ENCODE measurements at regions not wholly inside any gene's neighbourhood (a gene's known extent, or its start where the extent isn't known, plus 50 kb on each side); places are given as distances from the start of the nearest gene placed in this dataset.

DNA sequence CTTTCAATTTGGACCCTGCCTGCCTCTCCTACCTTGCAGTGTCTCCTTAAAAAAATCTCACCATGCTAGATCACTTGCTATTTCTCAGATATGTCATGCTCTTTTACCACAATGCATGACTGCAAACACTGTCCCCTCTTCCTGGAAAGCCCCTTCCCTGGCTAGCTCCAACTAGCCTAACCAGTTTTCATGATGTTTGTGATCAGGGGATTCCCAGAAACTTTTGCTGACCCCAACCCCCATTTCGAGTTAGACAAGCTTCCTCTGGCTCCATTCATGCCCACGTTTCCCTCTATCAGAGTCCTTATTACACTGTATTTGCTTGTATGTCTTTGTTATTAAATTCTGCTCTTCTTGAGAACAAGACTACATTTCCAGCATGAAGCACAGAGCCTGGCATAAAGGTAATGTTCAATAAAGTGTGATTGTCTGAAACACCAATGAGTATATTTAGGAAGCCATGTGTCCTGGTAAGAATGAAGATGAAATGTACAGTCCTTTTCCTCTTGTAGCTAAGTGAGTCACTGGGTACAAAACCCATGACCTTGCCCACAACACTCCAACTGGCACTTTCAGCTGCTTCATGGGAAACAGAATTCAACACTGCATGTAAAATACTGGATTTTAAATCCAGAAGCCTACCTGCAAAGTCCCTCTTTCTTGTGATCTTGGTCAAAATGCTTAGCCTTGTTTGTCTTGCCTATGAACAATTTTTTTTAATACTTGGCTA is 62.0 kb upstream of the ATL2 start:
- whole genome bisulfite sequencing (ENCODE audit: missing lambda C conversion rate), result 26% methylated on average over 2 of the region's 2 CpGs
- Histone ChIP-seq H3K4me1 (peaks cover 9% of the 10 kb centered on the region; the same call in 2 of the 3 replicates), H3K27ac (no peak overlapping the region), H3K9me3 (no peaks in the 10 kb centered on the region), H3K4me3 (no peak overlapping the region), H3K4me2 (no peak overlapping the region)
- TF ChIP-seq RCOR1 (IDR thresholded peaks at IDR 0.05; ENCODE audit: low read depth, low read length), result no peak
- no peak for TF ChIP-seq RAD21 (conservative IDR thresholded peaks at IDR 0.05 in 1 of 2, IDR thresholded peaks at IDR 0.05 in 1 of 2)
- TF ChIP-seq MYC (IDR thresholded peaks at IDR 0.05; ENCODE audit: borderline replicate concordance, low read length), result no peak
- TF ChIP-seq RFX5 (IDR thresholded peaks at IDR 0.05), result no peak
- no peak for TF ChIP-seq SREBF2 (IDR thresholded peaks at IDR 0.05)
- no peak for TF ChIP-seq CHD2 (IDR thresholded peaks at IDR 0.05; ENCODE audit: low read length, partially characterized antibody)
- TF ChIP-seq, protein P1, sequence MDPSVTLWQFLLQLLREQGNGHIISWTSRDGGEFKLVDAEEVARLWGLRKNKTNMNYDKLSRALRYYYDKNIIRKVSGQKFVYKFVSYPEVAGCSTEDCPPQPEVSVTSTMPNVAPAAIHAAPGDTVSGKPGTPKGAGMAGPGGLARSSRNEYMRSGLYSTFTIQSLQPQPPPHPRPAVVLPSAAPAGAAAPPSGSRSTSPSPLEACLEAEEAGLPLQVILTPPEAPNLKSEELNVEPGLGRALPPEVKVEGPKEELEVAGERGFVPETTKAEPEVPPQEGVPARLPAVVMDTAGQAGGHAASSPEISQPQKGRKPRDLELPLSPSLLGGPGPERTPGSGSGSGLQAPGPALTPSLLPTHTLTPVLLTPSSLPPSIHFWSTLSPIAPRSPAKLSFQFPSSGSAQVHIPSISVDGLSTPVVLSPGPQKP (IDR thresholded peaks at IDR 0.05; ENCODE audit: low read depth, low read length), result no peak
- no peak for TF ChIP-seq ZNF302 (CRISPR knock-in tag; IDR thresholded peaks at IDR 0.05)
- no peak for TF ChIP-seq SMC3 (IDR thresholded peaks at IDR 0.05)
- TF ChIP-seq, protein P2, sequence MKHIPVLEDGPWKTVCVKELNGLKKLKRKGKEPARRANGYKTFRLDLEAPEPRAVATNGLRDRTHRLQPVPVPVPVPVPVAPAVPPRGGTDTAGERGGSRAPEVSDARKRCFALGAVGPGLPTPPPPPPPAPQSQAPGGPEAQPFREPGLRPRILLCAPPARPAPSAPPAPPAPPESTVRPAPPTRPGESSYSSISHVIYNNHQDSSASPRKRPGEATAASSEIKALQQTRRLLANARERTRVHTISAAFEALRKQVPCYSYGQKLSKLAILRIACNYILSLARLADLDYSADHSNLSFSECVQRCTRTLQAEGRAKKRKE (CRISPR knock-in tag; IDR thresholded peaks at IDR 0.05; ENCODE audit: low read depth), result no peak
- TF ChIP-seq KDM1A (IDR thresholded peaks at IDR 0.05; ENCODE audit: low read depth), result no peak
- TF ChIP-seq MAZ (IDR thresholded peaks at IDR 0.05; ENCODE audit: borderline replicate concordance, low read depth, low read length), result no peak
- no peak for TF ChIP-seq CBX2 (IDR thresholded peaks at IDR 0.05; ENCODE audit: borderline replicate concordance, low read depth)
- TF ChIP-seq POLR2A (IDR thresholded peaks at IDR 0.05; ENCODE audit: low read length), result no peak
- no peak for TF ChIP-seq EP300 (IDR thresholded peaks at IDR 0.05)
- TF ChIP-seq FOXS1 (CRISPR knock-in tag; IDR thresholded peaks at IDR 0.05), result no peak
- TF ChIP-seq ZSCAN20 (CRISPR knock-in tag; IDR thresholded peaks at IDR 0.05), result no peak
- TF ChIP-seq POLR2AphosphoS2 (conservative IDR thresholded peaks at IDR 0.05; ENCODE audit: low read length), result no peak
- ATAC-seq, result no peak
- CTCF ChIA-PET, result interaction anchor here (0.9 to 1.5 kb wide), 3 partner anchors 9 to 62 kb away, joined by 3 to 4 read pairs (median 4); partner anchors contain the start of gene ATL2
- FAIRE-seq, result no peak
- POLR2A ChIA-PET, result no interaction called here
- DNase-seq (ENCODE audit: low read depth in 1 of 2, low spot score in 1 of 2), result no peak

DNA sequence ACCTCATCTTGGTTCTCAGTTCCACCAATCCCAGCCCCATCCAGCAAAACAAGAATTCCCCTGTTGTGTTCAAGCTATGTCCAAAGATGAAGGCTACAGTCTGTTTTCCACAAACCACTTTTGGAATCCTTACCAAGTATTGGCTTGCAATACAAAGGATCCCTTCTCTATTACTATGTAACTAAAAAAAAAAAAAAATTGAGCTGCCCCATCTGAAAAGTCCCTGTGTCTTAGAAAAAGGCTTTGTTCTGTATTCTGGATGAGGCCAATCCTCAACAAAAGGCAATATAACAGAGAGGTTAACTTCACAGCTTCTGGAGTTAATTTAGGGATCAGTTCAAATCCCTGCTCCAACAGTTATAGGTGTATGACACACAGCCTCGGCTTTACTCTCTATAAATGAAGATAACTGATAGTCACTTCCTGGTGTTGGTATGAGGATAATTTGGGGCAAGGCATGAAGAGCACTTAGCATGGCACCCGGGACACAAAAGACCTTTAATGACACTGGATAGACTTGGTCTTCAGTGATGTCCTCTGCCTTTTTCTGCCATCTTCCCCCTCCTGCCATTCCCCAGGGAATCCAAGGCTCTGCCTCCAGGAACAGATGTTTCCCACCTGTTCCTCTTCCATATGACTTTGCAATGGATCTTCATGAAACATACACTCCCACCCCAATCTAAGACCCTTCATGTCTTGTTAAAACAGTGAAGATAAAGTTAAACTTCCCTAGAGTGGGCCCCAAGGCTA is 61.2 kb upstream of the ATL2 start:
- ChIA-PET CTCF (interaction anchor here (0.6 to 1.3 kb wide), 4 partner anchors 10 to 123 kb away, joined by 3 read pairs; no protein-coding TSS in a partner anchor), POLR2A (no interaction called here)
- H3K4me2 ChIP-seq, result no peak overlapping the region
- WGBS (ENCODE audit: missing lambda C conversion rate), result 31% methylated on average over 2 of the region's 2 CpGs
- no peaks in the 10 kb centered on the region for H3K9me3 ChIP-seq
- TF ChIP-seq CEBPB (IDR thresholded peaks at IDR 0.05) (no peak), CBX8 (IDR thresholded peaks at IDR 0.05) (no peak), RNF2 (IDR thresholded peaks at IDR 0.05; ENCODE audit: borderline replicate concordance, low read depth) (no peak), POLR2AphosphoS2 (conservative IDR thresholded peaks at IDR 0.05; ENCODE audit: low read length) (no peak), KDM5A (IDR thresholded peaks at IDR 0.05) (no peak), FOSB (CRISPR knock-in tag; IDR thresholded peaks at IDR 0.05) (no peak), POLR2A (IDR thresholded peaks at IDR 0.05; ENCODE audit: low read length) (no peak), JUNB (IDR thresholded peaks at IDR 0.05) (no peak), ZC3H11A (IDR thresholded peaks at IDR 0.05) (no peak), HDAC2 (IDR thresholded peaks at IDR 0.05) (no peak), MAZ (IDR thresholded peaks at IDR 0.05; ENCODE audit: borderline replicate concordance, low read depth, low read length) (no peak), BHLHE40 (IDR thresholded peaks at IDR 0.05; ENCODE audit: low read depth, low read length) (no peak), TP53 (CRISPR knock-in tag; IDR thresholded peaks at IDR 0.05) (no peak), RFX5 (IDR thresholded peaks at IDR 0.05) (no peak)
- TF ChIP-seq, protein P3, sequence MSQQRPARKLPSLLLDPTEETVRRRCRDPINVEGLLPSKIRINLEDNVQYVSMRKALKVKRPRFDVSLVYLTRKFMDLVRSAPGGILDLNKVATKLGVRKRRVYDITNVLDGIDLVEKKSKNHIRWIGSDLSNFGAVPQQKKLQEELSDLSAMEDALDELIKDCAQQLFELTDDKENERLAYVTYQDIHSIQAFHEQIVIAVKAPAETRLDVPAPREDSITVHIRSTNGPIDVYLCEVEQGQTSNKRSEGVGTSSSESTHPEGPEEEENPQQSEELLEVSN (IDR thresholded peaks at IDR 0.05; ENCODE audit: borderline replicate concordance, low read depth), result no peak
- TF ChIP-seq, protein P4, sequence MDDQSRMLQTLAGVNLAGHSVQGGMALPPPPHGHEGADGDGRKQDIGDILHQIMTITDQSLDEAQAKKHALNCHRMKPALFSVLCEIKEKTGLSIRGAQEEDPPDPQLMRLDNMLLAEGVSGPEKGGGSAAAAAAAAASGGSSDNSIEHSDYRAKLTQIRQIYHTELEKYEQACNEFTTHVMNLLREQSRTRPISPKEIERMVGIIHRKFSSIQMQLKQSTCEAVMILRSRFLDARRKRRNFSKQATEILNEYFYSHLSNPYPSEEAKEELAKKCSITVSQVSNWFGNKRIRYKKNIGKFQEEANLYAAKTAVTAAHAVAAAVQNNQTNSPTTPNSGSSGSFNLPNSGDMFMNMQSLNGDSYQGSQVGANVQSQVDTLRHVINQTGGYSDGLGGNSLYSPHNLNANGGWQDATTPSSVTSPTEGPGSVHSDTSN (IDR thresholded peaks at IDR 0.05), result no peak
- H3K27ac ChIP-seq, result no peak overlapping the region
- DNase-seq (ENCODE audit: low read depth in 1 of 2, low spot score in 1 of 2), result no peak
- H3K4me1 ChIP-seq, result peaks cover 14% of the 10 kb centered on the region; the same call in 2 of the 3 replicates
- no peak for FAIRE-seq
- no peak overlapping the region for H3K4me3 ChIP-seq
- no peak for ATAC-seq

Data from A549 (cell line).